RWPE2 (cell line): ENCODE measurements at regions not wholly inside any gene's neighbourhood (a gene's known extent, or its start where the extent isn't known, plus 50 kb on each side); places are given as distances from the start of the nearest gene placed in this dataset.

Experiments used
- ATAC-seq: fragments of 200-7000 bp; cut with Tn5 transposase; 3 replicates; pipeline ENCODE4 v1.9.1; 2021; ENCODE audit warnings: low read depth
- DNase-seq: peaks from one replicate; pipeline ENCODE4 v3.0.0-alpha.2; 2020; ENCODE audit warnings: low spot score
- H3K27ac ChIP-seq: fragments of 450-650 bp; 2 replicates; pipeline ENCODE4 v1.5.1; 2017; ENCODE audit warnings: mild to moderate bottlenecking; ENCODE audit not compliant: poor library complexity, severe bottlenecking
- H3K27me3 ChIP-seq: fragments of 250-450 bp; sonication (Bioruptor Pico); 2 replicates; pipeline ENCODE4 v1.5.1; 2021; ENCODE audit warnings: mild to moderate bottlenecking, moderate library complexity; ENCODE audit not compliant: insufficient read depth, poor library complexity, severe bottlenecking
- H3K36me3 ChIP-seq: fragments of 250-450 bp; sonication (Bioruptor Pico); 2 replicates; pipeline ENCODE4 v1.5.1; 2020; ENCODE audit warnings: low read depth, mild to moderate bottlenecking, moderate library complexity
- H3K4me1 ChIP-seq: fragments of 250-450 bp; sonication (Bioruptor Pico); 2 replicates; pipeline ENCODE4 v1.5.1; 2021; ENCODE audit warnings: mild to moderate bottlenecking, moderate library complexity; ENCODE audit not compliant: insufficient read depth, poor library complexity, severe bottlenecking
- H3K4me3 ChIP-seq: fragments of 250-450 bp; sonication (Bioruptor Pico); 2 replicates; pipeline ENCODE4 v1.5.1; 2021; ENCODE audit warnings: mild to moderate bottlenecking, moderate library complexity; ENCODE audit not compliant: severe bottlenecking
- H3K9me3 ChIP-seq: fragments of 250-450 bp; sonication (Bioruptor Pico); 2 replicates; pipeline ENCODE4 v1.5.1; 2021; ENCODE audit warnings: mild to moderate bottlenecking, moderate library complexity; ENCODE audit not compliant: severe bottlenecking
- CTCF ChIP-seq: fragments of 450-650 bp; IDR thresholded peaks from one replicate; pipeline ENCODE4 v1.5.1; 2017; ENCODE audit warnings: mild to moderate bottlenecking, moderate library complexity; ENCODE audit not compliant: poor library complexity, severe bottlenecking

DNA sequence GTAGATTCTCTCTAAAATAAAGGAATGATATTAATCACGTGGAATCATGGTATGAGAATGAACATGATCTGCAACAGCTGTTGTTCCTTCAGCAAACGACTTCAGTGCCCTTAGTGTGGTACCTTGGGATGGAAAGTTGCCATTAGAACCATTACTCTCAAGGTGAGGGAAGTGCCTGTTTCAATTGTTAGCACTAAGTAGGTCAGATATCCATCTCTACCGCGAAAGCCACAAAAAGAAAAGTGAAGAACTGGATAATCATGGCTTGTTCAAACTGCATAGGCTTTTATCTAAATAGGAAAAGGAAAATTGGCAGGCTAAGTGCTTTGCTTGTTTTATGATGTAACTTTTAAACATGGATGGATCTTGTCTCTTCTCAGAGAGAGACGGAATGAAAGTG is 380.7 kb downstream of the MRPS30 start:
- H3K4me3 ChIP-seq, result no peak overlapping the region
- no peaks in the 10 kb centered on the region for H3K9me3 ChIP-seq
- no peak overlapping the region for H3K27ac ChIP-seq
- TF ChIP-seq CTCF, result no peak
- H3K4me1 ChIP-seq, result no peaks in the 10 kb centered on the region
- no peak for ATAC-seq
- no peaks in the 10 kb centered on the region for H3K27me3 ChIP-seq
- DNase-seq, result no peak
- no peaks in the 10 kb centered on the region for H3K36me3 ChIP-seq

DNA sequence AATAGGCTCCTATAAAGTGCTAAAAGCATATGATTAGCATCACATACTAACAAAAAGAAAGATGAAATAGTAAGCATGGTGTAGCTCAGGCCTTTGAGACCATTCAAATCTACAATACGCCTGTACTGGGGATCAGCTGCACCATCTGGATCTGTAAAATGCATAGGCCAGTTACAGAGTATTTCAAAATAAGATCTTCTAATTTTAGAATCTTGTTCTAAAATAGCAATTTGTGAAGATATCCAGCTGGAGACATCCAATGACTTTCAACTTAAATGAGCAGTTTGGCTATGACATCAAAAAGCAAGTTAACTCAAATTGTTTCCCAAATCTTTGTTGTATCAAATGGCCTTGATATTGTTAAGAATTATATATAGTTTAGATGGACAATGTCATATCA is 386.3 kb downstream of the MRPS30 start:
- Histone ChIP-seq H3K27ac (no peak overlapping the region), H3K36me3 (no peaks in the 10 kb centered on the region), H3K4me1 (no peaks in the 10 kb centered on the region), H3K4me3 (no peak overlapping the region), H3K9me3 (no peaks in the 10 kb centered on the region), H3K27me3 (no peaks in the 10 kb centered on the region)
- no peak for ATAC-seq
- TF ChIP-seq CTCF, result no peak
- no peak for DNase-seq
